OCI-LY7 (cell line): ENCODE measurements at regions not wholly inside any gene's neighbourhood (a gene's known extent, or its start where the extent isn't known, plus 50 kb on each side); places are given as distances from the start of the nearest gene placed in this dataset.
"Not testable (repeated sequence)": the region's sequence is repeated elsewhere in the genome, so short reads cannot be mapped to it uniquely, and the experiment has no call there.

Experiments
- CTCF ChIP-seq: fragments of 200-600 bp; sonication (generic); conservative IDR thresholded peaks from 2 replicates; pipeline ENCODE4 v1.5.1; 2014; ENCODE audit warnings: mild to moderate bottlenecking, antibody characterized with exemption, low read length, moderate library complexity, mixed read lengths
- EZH2phosphoT487 ChIP-seq: fragments of 200-600 bp; sonication (generic); IDR thresholded peaks from 2 replicates; pipeline ENCODE4 v1.6.1; 2018; ENCODE audit warnings: low read depth, borderline replicate concordance, mild to moderate bottlenecking, mixed run types, antibody characterized with exemption, low read length, moderate library complexity, mixed read lengths

GRCh38 chr21:27902904-27903303 lies 936.0 kb upstream of the ADAMTS5 start:
- not testable (repeated sequence) for TF ChIP-seq CTCF, EZH2phosphoT487
